ENCODE measurements at regions not wholly inside any gene's neighbourhood (a gene's known extent, or its start where the extent isn't known, plus 50 kb on each side); places are given as distances from the start of the nearest gene placed in this dataset.

GRCh38 chr6:21426841-21427490 is 166.6 kb upstream of the SOX4 start:
- no peaks in the 10 kb centered on the region for H3K27me3 ChIP-seq
- DNase-seq (no peak), ATAC-seq (ENCODE audit: low FRiP score in 2 of 2) (no peak)
- TF ChIP-seq POLR2A (IDR thresholded peaks at IDR 0.05) = no peak
- TF ChIP-seq POLR2AphosphoS5 (IDR thresholded peaks at IDR 0.05) = no peak
- no peak overlapping the region for H3K4me3 ChIP-seq
- no peaks in the 10 kb centered on the region for H3K36me3 ChIP-seq
- no peak overlapping the region for H3K27ac ChIP-seq
- no peaks in the 10 kb centered on the region for H3K4me1 ChIP-seq
- H3K9me3 ChIP-seq = no peaks in the 10 kb centered on the region
- WGBS, 2 donors = 56 to 76% methylated on average over 8 of the region's 8 CpGs

GRCh38 chr6:21429291-21429690 is 164.3 kb upstream of the SOX4 start:
- no peaks in the 10 kb centered on the region for H3K9me3 ChIP-seq
- no peaks in the 10 kb centered on the region for H3K36me3 ChIP-seq
- DNase-seq (no peak), ATAC-seq (ENCODE audit: low FRiP score in 2 of 2) (no peak)
- TF ChIP-seq EP300 (IDR thresholded peaks at IDR 0.05) = no peak
- no peak for TF ChIP-seq POLR2AphosphoS5 (IDR thresholded peaks at IDR 0.05)
- H3K27ac ChIP-seq = no peak overlapping the region
- H3K4me3 ChIP-seq = no peak overlapping the region
- H3K4me1 ChIP-seq = no peaks in the 10 kb centered on the region
- 90 to 92% methylated on average over 2 of the region's 2 CpGs for WGBS, 2 donors
- H3K27me3 ChIP-seq = no peaks in the 10 kb centered on the region

GRCh38 chr6:21431526-21431925 is 162.0 kb upstream of the SOX4 start:
- Histone ChIP-seq H3K36me3 (no peaks in the 10 kb centered on the region), H3K9me3 (no peaks in the 10 kb centered on the region), H3K27ac (no peak overlapping the region), H3K27me3 (no peaks in the 10 kb centered on the region), H3K4me1 (no peaks in the 10 kb centered on the region), H3K4me3 (no peak overlapping the region)
- no peak for ATAC-seq (ENCODE audit: low FRiP score in 2 of 2)
- TF ChIP-seq EP300 (IDR thresholded peaks at IDR 0.05) (no peak), POLR2A (IDR thresholded peaks at IDR 0.05) (no peak), POLR2AphosphoS5 (IDR thresholded peaks at IDR 0.05) (no peak), CTCF (IDR thresholded peaks at IDR 0.05) (no peak)
- WGBS, 2 donors = 72 to 73% methylated on average over 4 of the region's 4 CpGs
- DNase-seq = no peak

GRCh38 chr6:21436625-21437024 is 156.9 kb upstream of the SOX4 start:
- no peaks in the 10 kb centered on the region for H3K36me3 ChIP-seq
- ATAC-seq (ENCODE audit: low FRiP score in 2 of 2) (peak; percentile 26 to 31), DNase-seq (peak in 1 of 2 donors; percentile 30)
- H3K27me3 ChIP-seq = no peaks in the 10 kb centered on the region
- H3K4me1 ChIP-seq = peaks cover 0 to 3% (median 0%) of the 10 kb centered on the region in 4 donors
- WGBS, 2 donors = 79 to 100% methylated on average over 1 of the region's 1 CpG
- no peak overlapping the region for H3K27ac ChIP-seq
- no peak overlapping the region for H3K4me3 ChIP-seq
- TF ChIP-seq CTCF (IDR thresholded peaks at IDR 0.05) (no peak), EP300 (IDR thresholded peaks at IDR 0.05) (no peak), POLR2AphosphoS5 (IDR thresholded peaks at IDR 0.05) (peak in 1 of 2 donors; percentile 46), POLR2A (IDR thresholded peaks at IDR 0.05) (no peak)
- H3K9me3 ChIP-seq = no peaks in the 10 kb centered on the region

GRCh38 chr6:21437581-21437980 is 156.0 kb upstream of the SOX4 start:
- TF ChIP-seq POLR2A (IDR thresholded peaks at IDR 0.05) (no peak), EP300 (IDR thresholded peaks at IDR 0.05) (no peak), POLR2AphosphoS5 (IDR thresholded peaks at IDR 0.05) (no peak), CTCF (IDR thresholded peaks at IDR 0.05) (no peak)
- Histone ChIP-seq H3K4me1 (peaks cover 0 to 3% (median 0%) of the 10 kb centered on the region in 4 donors), H3K27ac (no peak overlapping the region), H3K9me3 (no peaks in the 10 kb centered on the region), H3K27me3 (no peaks in the 10 kb centered on the region), H3K36me3 (no peaks in the 10 kb centered on the region), H3K4me3 (no peak overlapping the region)
- ATAC-seq (ENCODE audit: low FRiP score in 2 of 2) = no peak
- 87 to 90% methylated on average over 2 of the region's 2 CpGs for WGBS, 2 donors
- DNase-seq = no peak
